ENCODE measurements at regions not wholly inside any gene's neighbourhood (a gene's known extent, or its start where the extent isn't known, plus 50 kb on each side); places are given as distances from the start of the nearest gene placed in this dataset.

DNA sequence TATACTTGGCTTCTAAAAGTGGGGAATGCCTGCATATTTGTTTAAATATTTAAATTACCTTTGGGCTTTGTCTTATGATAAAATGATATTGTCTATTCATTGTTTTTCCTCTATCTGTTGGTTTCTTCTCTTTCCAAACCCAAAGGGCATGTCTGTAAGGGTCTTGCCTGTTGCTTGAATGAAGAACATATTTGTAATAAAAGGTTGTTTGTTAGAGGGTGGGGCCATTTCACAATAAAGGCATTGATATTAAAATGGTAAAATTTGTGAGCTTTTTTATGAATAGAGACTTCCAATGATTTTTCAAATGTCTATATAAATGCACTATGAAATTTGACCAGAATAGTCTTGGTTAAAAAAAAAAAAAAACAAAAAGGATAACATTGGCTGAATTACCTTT is 105.2 kb downstream of the DKK1 start:
- TF ChIP-seq CTCF (IDR thresholded peaks at IDR 0.05 in 4 of 5, conservative IDR thresholded peaks at IDR 0.05 in 1 of 5) (no peak), POLR2A (IDR thresholded peaks at IDR 0.05) (no peak)
- Histone ChIP-seq H3K27ac (no peak overlapping the region), H3K4me1 (no peaks in the 10 kb centered on the region), H3K36me3 (no peaks in the 10 kb centered on the region), H3K4me3 (no peak overlapping the region), H3K9me3 (no peaks in the 10 kb centered on the region), H3K27me3 (no peaks in the 10 kb centered on the region)
- no peak for DNase-seq
- intact Hi-C loops (cut with DNase I; ENCODE audit: low total_unique reads) (no loop called here), in situ Hi-C loops (cut with MboI; ENCODE audit: low sequenced_read_pairs in 4 of 4) (no loop called here)
- ATAC-seq = no peak

DNA sequence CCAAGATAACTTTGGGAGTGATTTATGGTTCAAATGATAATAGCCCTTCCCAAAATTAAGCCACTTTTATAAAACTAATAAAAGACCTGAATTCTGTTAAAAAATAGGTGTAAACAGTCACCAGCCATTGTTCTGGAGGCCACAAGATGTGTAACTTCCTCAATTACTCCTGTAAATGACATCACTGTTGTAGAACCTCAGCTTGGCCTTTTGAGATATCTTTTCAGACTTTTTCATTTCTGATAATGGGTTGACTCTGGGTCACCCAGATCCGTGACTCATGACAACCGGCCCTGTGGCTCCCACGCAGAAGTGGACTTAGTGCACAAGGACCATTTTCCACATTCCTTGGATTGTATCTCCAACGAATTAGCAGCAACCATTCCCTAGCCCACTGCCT is 106.6 kb downstream of the DKK1 start:
- intact Hi-C loops (cut with DNase I; ENCODE audit: low total_unique reads) (no loop called here), in situ Hi-C loops (cut with MboI; ENCODE audit: low sequenced_read_pairs in 4 of 4) (no loop called here)
- no peak for TF ChIP-seq CTCF (IDR thresholded peaks at IDR 0.05 in 4 of 5, conservative IDR thresholded peaks at IDR 0.05 in 1 of 5)
- TF ChIP-seq POLR2A (IDR thresholded peaks at IDR 0.05) = no peak

GRCh38 chr10:52423369-52423768 is 109.3 kb downstream of the DKK1 start:
- intact Hi-C loops (cut with DNase I; ENCODE audit: low total_unique reads) (no loop called here), in situ Hi-C loops (cut with MboI; ENCODE audit: low sequenced_read_pairs in 4 of 4) (no loop called here)
- TF ChIP-seq POLR2A (IDR thresholded peaks at IDR 0.05) (no peak), CTCF (IDR thresholded peaks at IDR 0.05 in 4 of 5, conservative IDR thresholded peaks at IDR 0.05 in 1 of 5) (no peak)
- H3K4me3 ChIP-seq = no peak overlapping the region
- no peaks in the 10 kb centered on the region for H3K36me3 ChIP-seq
- no peak overlapping the region for H3K27ac ChIP-seq
- DNase-seq (no peak), ATAC-seq (no peak)
- no peaks in the 10 kb centered on the region for H3K4me1 ChIP-seq
- no peaks in the 10 kb centered on the region for H3K9me3 ChIP-seq
- H3K27me3 ChIP-seq = no peaks in the 10 kb centered on the region

More for the DNA sequence above, 106.6 kb downstream of the DKK1 start:
- no peaks in the 10 kb centered on the region for H3K9me3 ChIP-seq
- H3K27me3 ChIP-seq = no peaks in the 10 kb centered on the region
- H3K36me3 ChIP-seq = no peaks in the 10 kb centered on the region
- H3K4me1 ChIP-seq = no peaks in the 10 kb centered on the region
- no peak for ATAC-seq
- H3K4me3 ChIP-seq = no peak overlapping the region
- H3K27ac ChIP-seq = no peak overlapping the region
- DNase-seq = no peak

- Histone ChIP-seq H3K27ac (no peak overlapping the region), H3K9me3 (no peaks in the 10 kb centered on the region), H3K4me3 (no peak overlapping the region), H3K4me1 (no peaks in the 10 kb centered on the region), H3K27me3 (no peaks in the 10 kb centered on the region), H3K36me3 (no peaks in the 10 kb centered on the region)
- ATAC-seq = no peak
- in situ Hi-C loops (cut with MboI; ENCODE audit: low sequenced_read_pairs in 4 of 4) (no loop called here), intact Hi-C loops (cut with DNase I; ENCODE audit: low total_unique reads) (no loop called here)
- TF ChIP-seq POLR2A (IDR thresholded peaks at IDR 0.05) (no peak), CTCF (IDR thresholded peaks at IDR 0.05 in 4 of 5, conservative IDR thresholded peaks at IDR 0.05 in 1 of 5) (no peak)
- DNase-seq = no peak
Measured at GRCh38 chr10:52424341-52424740, 110.3 kb downstream of the DKK1 start.

DNA sequence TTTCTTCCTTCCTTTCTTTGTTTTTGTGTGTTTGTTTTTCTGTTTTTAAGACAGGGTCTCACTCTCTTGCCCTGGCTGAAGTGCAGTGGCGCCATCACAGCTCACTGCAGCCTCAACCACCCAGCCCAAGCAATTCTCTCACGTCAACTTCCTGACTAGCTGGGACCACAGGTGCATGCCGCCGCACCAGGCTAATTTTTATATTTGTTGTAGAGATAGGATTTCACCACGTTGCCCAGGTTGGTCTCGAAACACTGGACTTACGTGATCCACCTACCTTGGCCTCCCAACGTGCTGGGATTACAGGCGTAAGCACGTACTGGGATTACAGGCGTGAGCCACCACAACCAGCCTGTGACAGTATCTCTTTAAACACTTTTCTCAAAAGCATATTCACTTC is 120.7 kb downstream of the DKK1 start:
- Histone ChIP-seq H3K27me3 (no peaks in the 10 kb centered on the region), H3K27ac (no peak overlapping the region), H3K4me1 (no peaks in the 10 kb centered on the region), H3K36me3 (no peaks in the 10 kb centered on the region), H3K9me3 (no peaks in the 10 kb centered on the region), H3K4me3 (no peak overlapping the region)
- TF ChIP-seq POLR2A (IDR thresholded peaks at IDR 0.05) (no peak), CTCF (IDR thresholded peaks at IDR 0.05 in 4 of 5, conservative IDR thresholded peaks at IDR 0.05 in 1 of 5) (no peak)
- DNase-seq (no peak), ATAC-seq (no peak)
- in situ Hi-C loops (cut with MboI; ENCODE audit: low sequenced_read_pairs in 4 of 4) = no loop called here
- intact Hi-C loops (cut with DNase I; ENCODE audit: low total_unique reads) = no loop called here
